Keratinocyte (primary cell): ENCODE measurements at regions not wholly inside any gene's neighbourhood (a gene's known extent, or its start where the extent isn't known, plus 50 kb on each side); places are given as distances from the start of the nearest gene placed in this dataset.

ENCODE experiments used
- DNase-seq: peaks from one replicate; pipeline ENCODE4 v3.0.0-alpha.2; 2011; ENCODE audit warnings: low read depth, missing footprints, low spot score
- FAIRE-seq: peaks from 2 replicates; lab custom pipeline; 2011; peaks lifted over from hg19 to GRCh38; lab: Jason Lieb, UNC
- H2AFZ ChIP-seq: 2 replicates; pipeline ENCODE4 v1.6.0; 2012; ENCODE audit warnings: low read length, control low read depth, inconsistent platforms; ENCODE audit not compliant: control insufficient read depth
- H3K27ac ChIP-seq: 2 replicates; pipeline ENCODE4 v1.5.1; 2011; ENCODE audit warnings: low read length; ENCODE audit not compliant: control insufficient read depth, insufficient read depth
- H3K27me3 ChIP-seq: 3 replicates; pipeline ENCODE4 v1.6.0; 2011; ENCODE audit warnings: low read length; ENCODE audit not compliant: control insufficient read depth, insufficient read depth; ENCODE audit errors: extremely low read depth
- H3K36me3 ChIP-seq, 2 experiments: 2 replicates in 1 of 2; 3 replicates in 1 of 2; pipeline ENCODE4 v1.5.1; 2011; ENCODE audit warnings: low read length in 2 of 2, mild to moderate bottlenecking in 1 of 2; ENCODE audit not compliant: control insufficient read depth in 2 of 2, insufficient read depth in 2 of 2; ENCODE audit errors: extremely low read depth in 1 of 2
- H3K4me1 ChIP-seq: 3 replicates; pipeline ENCODE4 v1.5.1; 2011; ENCODE audit warnings: low read length; ENCODE audit not compliant: control insufficient read depth, insufficient read depth; ENCODE audit errors: extremely low read depth
- H3K4me2 ChIP-seq: 3 replicates; pipeline ENCODE4 v1.6.0; 2011; ENCODE audit warnings: low read depth, low read length; ENCODE audit not compliant: control insufficient read depth, insufficient read depth; ENCODE audit errors: extremely low read depth
- H3K4me3 ChIP-seq, 3 experiments: fragments of 200-600 bp in 1 of 3; sonication (generic) in 1 of 3; 2 replicates in 2 of 3; 3 replicates in 1 of 3; pipeline ENCODE4 v1.5.1; 2011 to 2016; ENCODE audit warnings: low read length in 3 of 3, mild to moderate bottlenecking in 3 of 3, control low read depth in 2 of 3, inconsistent platforms in 1 of 3, low read depth in 1 of 3, mixed read lengths in 1 of 3, mixed run types in 1 of 3, moderate library complexity in 1 of 3; ENCODE audit not compliant: control insufficient read depth in 2 of 3, insufficient read depth in 2 of 3; ENCODE audit errors: extremely low read depth in 1 of 3
- H3K79me2 ChIP-seq: 2 replicates; pipeline ENCODE4 v1.6.0; 2012; ENCODE audit warnings: low read length; ENCODE audit not compliant: control insufficient read depth, insufficient read depth
- H3K9ac ChIP-seq: 3 replicates; pipeline ENCODE4 v1.6.0; 2011; ENCODE audit warnings: low read length; ENCODE audit not compliant: control insufficient read depth, insufficient read depth; ENCODE audit errors: extremely low read depth
- H3K9me1 ChIP-seq: 3 replicates; pipeline ENCODE4 v1.6.0; 2011; ENCODE audit warnings: low read length; ENCODE audit not compliant: control insufficient read depth, insufficient read depth; ENCODE audit errors: extremely low read depth
- H3K9me3 ChIP-seq: 2 replicates; pipeline ENCODE4 v1.5.1; 2012; ENCODE audit warnings: low read depth, low read length; ENCODE audit not compliant: control insufficient read depth
- H4K20me1 ChIP-seq: 3 replicates; pipeline ENCODE4 v1.6.0; 2011; ENCODE audit warnings: low read length; ENCODE audit not compliant: control insufficient read depth, insufficient read depth; ENCODE audit errors: extremely low read depth
- CTCF ChIP-seq, 3 experiments: IDR thresholded peaks in 1 of 3; conservative IDR thresholded peaks in 1 of 3; optimal IDR thresholded peaks in 1 of 3; 2 replicates in 2 of 3; 3 replicates in 1 of 3; pipeline versions ENCODE3 to v1.5.1; 2011; ENCODE audit warnings: low read length in 3 of 3, mild to moderate bottlenecking in 3 of 3, moderate library complexity in 2 of 3, control low read depth in 1 of 3, inconsistent platforms in 1 of 3; ENCODE audit not compliant: insufficient read depth in 2 of 3; ENCODE audit errors: extremely low read depth in 1 of 3
- EZH2 ChIP-seq: IDR thresholded peaks from one replicate; pipeline ENCODE4 v1.6.1; 2012; ENCODE audit warnings: inconsistent platforms, mild to moderate bottlenecking, low read length, moderate library complexity
- dilution Hi-C: fragments of 300-500 bp; cut with MboI; formaldehyde crosslinking; loops from one replicate; pipeline ENCODE4 v1.7.0; 2020; ENCODE audit warnings: low sequenced_read_pairs; ENCODE audit not compliant: extremely low pct_ligation_motif_present

GRCh38 chrX:68897118-68897945 is 68.5 kb downstream of the EFNB1 start:
- no peaks in the 10 kb centered on the region for H3K27me3 ChIP-seq
- H4K20me1 ChIP-seq = no peaks in the 10 kb centered on the region
- TF ChIP-seq CTCF (optimal IDR thresholded peaks at IDR 0.05 in 1 of 3, IDR thresholded peaks at IDR 0.05 in 1 of 3, conservative IDR thresholded peaks at IDR 0.05 in 1 of 3; ENCODE audit: extremely low read depth in 1 of 3, insufficient read depth in 2 of 3, low read length in 3 of 3) = no peak
- no peak for TF ChIP-seq EZH2
- H3K9me1 ChIP-seq = peaks cover 3% of the 10 kb centered on the region
- no peaks in the 10 kb centered on the region for H3K36me3 ChIP-seq
- H3K79me2 ChIP-seq = no peaks in the 10 kb centered on the region
- H3K4me1 ChIP-seq = peaks cover 21% of the 10 kb centered on the region
- no peak overlapping the region for H3K4me2 ChIP-seq
- H2AFZ ChIP-seq = no peak overlapping the region
- H3K9ac ChIP-seq = no peak overlapping the region
- FAIRE-seq (no peak), DNase-seq (no peak)
- no peaks in the 10 kb centered on the region for H3K9me3 ChIP-seq
- no peak overlapping the region for H3K27ac ChIP-seq
- dilution Hi-C loops = no loop called here
- H3K4me3 ChIP-seq = no peak overlapping the region

GRCh38 chrX:68896581-68896980 is 67.8 kb downstream of the EFNB1 start:
- DNase-seq (no peak), FAIRE-seq (no peak)
- H3K27me3 ChIP-seq = no peaks in the 10 kb centered on the region
- H3K27ac ChIP-seq = no peak overlapping the region
- H3K4me3 ChIP-seq = no peak overlapping the region
- TF ChIP-seq CTCF (optimal IDR thresholded peaks at IDR 0.05 in 1 of 3, IDR thresholded peaks at IDR 0.05 in 1 of 3, conservative IDR thresholded peaks at IDR 0.05 in 1 of 3; ENCODE audit: extremely low read depth in 1 of 3, insufficient read depth in 2 of 3, low read length in 3 of 3) (no peak), EZH2 (no peak)
- no peaks in the 10 kb centered on the region for H3K79me2 ChIP-seq
- peaks cover 21% of the 10 kb centered on the region for H3K4me1 ChIP-seq
- dilution Hi-C loops = no loop called here
- no peaks in the 10 kb centered on the region for H4K20me1 ChIP-seq
- H3K9me1 ChIP-seq = peaks cover 3% of the 10 kb centered on the region
- no peak overlapping the region for H2AFZ ChIP-seq
- H3K36me3 ChIP-seq = no peaks in the 10 kb centered on the region
- no peak overlapping the region for H3K9ac ChIP-seq
- no peak overlapping the region for H3K4me2 ChIP-seq
- no peaks in the 10 kb centered on the region for H3K9me3 ChIP-seq
